ENCODE measurements at regions not wholly inside any gene's neighbourhood (a gene's known extent, or its start where the extent isn't known, plus 50 kb on each side); places are given as distances from the start of the nearest gene placed in this dataset.

GRCh38 chr3:137097852-137098251, 140.1 kb downstream of the IL20RB start:
- TF ChIP-seq POLR2A (IDR thresholded peaks at IDR 0.05; ENCODE audit: low read length) (no peak), GATA1 (IDR thresholded peaks at IDR 0.05; ENCODE audit: low read depth, low read length) (no peak)
